Activated CD8-positive, alpha-beta T cell treated with anti-CD3 and anti-CD28 coated beads, Interleukin-2, amount 10 ng/mL, durations not matched to agents 7 days and 5 days (primary cell): ENCODE measurements at regions not wholly inside any gene's neighbourhood (a gene's known extent, or its start where the extent isn't known, plus 50 kb on each side); places are given as distances from the start of the nearest gene placed in this dataset.

Experiments
- ATAC-seq: fragments of 150-1000 bp; cut with Tn5 transposase; one replicate; pipeline ENCODE4 v1.10.0; 2021; ENCODE audit warnings: moderate library complexity
- CTCF ChIA-PET: fragments of 350-600 bp; sonication (Branson Sonifier 250); formaldehyde crosslinking; loops from one replicate; lab custom pipeline; 2021; ENCODE audit warnings: antibody characterized with exemption; lab: Charles Lee
- POLR2A ChIA-PET: fragments of 350-600 bp; sonication (Branson Sonifier 250); formaldehyde crosslinking; loops from one replicate; lab custom pipeline; 2021; ENCODE audit warnings: antibody characterized with exemption; lab: Charles Lee
- DNase-seq: peaks from one replicate; pipeline ENCODE4 v3.0.0-alpha.2; 2020
- H3K27ac Mint-ChIP-seq: one replicate; pipeline ENCODE4 v1.8.0; 2021; ENCODE audit warnings: mild to moderate bottlenecking, mixed read lengths
- H3K27me3 Mint-ChIP-seq: one replicate; pipeline ENCODE4 v1.8.0; 2021; ENCODE audit warnings: low read depth, mixed read lengths
- H3K36me3 Mint-ChIP-seq: one replicate; pipeline ENCODE4 v1.8.0; 2021; ENCODE audit warnings: low read depth, mixed read lengths
- H3K4me1 Mint-ChIP-seq: one replicate; pipeline ENCODE4 v1.8.0; 2021; ENCODE audit warnings: low read depth, mixed read lengths
- H3K4me3 Mint-ChIP-seq: one replicate; pipeline ENCODE4 v1.8.0; 2021; ENCODE audit warnings: mild to moderate bottlenecking, mixed read lengths
- H3K9me3 Mint-ChIP-seq: one replicate; pipeline ENCODE4 v1.8.0; 2022; ENCODE audit warnings: mixed read lengths; ENCODE audit not compliant: insufficient read depth

- CTCF ChIA-PET = no interaction called here
- H3K4me3 Mint-ChIP-seq = no peak overlapping the region
- DNase-seq (no peak), ATAC-seq (no peak)
- POLR2A ChIA-PET = interaction anchor here (0.6 kb wide), 1 partner anchor 70 kb away, joined by 3 read pairs; no protein-coding TSS in a partner anchor
- no peaks in the 10 kb centered on the region for H3K36me3 Mint-ChIP-seq
- peaks cover 24% of the 10 kb centered on the region for H3K27me3 Mint-ChIP-seq
- H3K4me1 Mint-ChIP-seq = peaks cover 7% of the 10 kb centered on the region
- no peak overlapping the region for H3K27ac Mint-ChIP-seq
- peaks cover 11% of the 10 kb centered on the region for H3K9me3 Mint-ChIP-seq
Measured at GRCh38 chr10:78492424-78492823, 458.8 kb downstream of the RPS24 start.

- ChIA-PET POLR2A (no interaction called here), CTCF (no interaction called here)
- H3K9me3 Mint-ChIP-seq = peaks cover 11% of the 10 kb centered on the region
- H3K4me3 Mint-ChIP-seq = no peak overlapping the region
- H3K27ac Mint-ChIP-seq = no peak overlapping the region
- no peaks in the 10 kb centered on the region for H3K36me3 Mint-ChIP-seq
- ATAC-seq (no peak), DNase-seq (no peak)
- peaks cover 23% of the 10 kb centered on the region for H3K27me3 Mint-ChIP-seq
- peaks cover 7% of the 10 kb centered on the region for H3K4me1 Mint-ChIP-seq
Measured at GRCh38 chr10:78494179-78494578, 460.5 kb downstream of the RPS24 start.

GRCh38 chr10:78502210-78502936 is 468.7 kb downstream of the RPS24 start:
- ATAC-seq (no peak), DNase-seq (peak; percentile 6)
- CTCF ChIA-PET = no interaction called here
- no peaks in the 10 kb centered on the region for H3K9me3 Mint-ChIP-seq
- POLR2A ChIA-PET = no interaction called here
- no peak overlapping the region for H3K4me3 Mint-ChIP-seq
- no peaks in the 10 kb centered on the region for H3K36me3 Mint-ChIP-seq
- no peak overlapping the region for H3K27ac Mint-ChIP-seq
- H3K27me3 Mint-ChIP-seq = peaks cover 10% of the 10 kb centered on the region
- no peaks in the 10 kb centered on the region for H3K4me1 Mint-ChIP-seq

- DNase-seq (no peak), ATAC-seq (no peak)
- Mint-ChIP-seq H3K27ac (no peak overlapping the region), H3K4me3 (no peak overlapping the region), H3K36me3 (no peaks in the 10 kb centered on the region), H3K9me3 (no peaks in the 10 kb centered on the region), H3K27me3 (peaks cover 9% of the 10 kb centered on the region), H3K4me1 (no peaks in the 10 kb centered on the region)
- POLR2A ChIA-PET = no interaction called here
- CTCF ChIA-PET = interaction anchor here (0.6 kb wide), 1 partner anchor 871 kb away, joined by 3 read pairs; no protein-coding TSS in a partner anchor
Measured at GRCh38 chr10:78504181-78504580, 470.5 kb downstream of the RPS24 start.

- CTCF ChIA-PET = interaction anchor here (1.0 kb wide), 1 partner anchor 152 kb away, joined by 3 read pairs; no protein-coding TSS in a partner anchor
- Mint-ChIP-seq H3K4me1 (no peaks in the 10 kb centered on the region), H3K9me3 (no peaks in the 10 kb centered on the region), H3K27ac (no peak overlapping the region), H3K36me3 (no peaks in the 10 kb centered on the region), H3K27me3 (peaks cover 3% of the 10 kb centered on the region), H3K4me3 (no peak overlapping the region)
- DNase-seq = peak; percentile 8
- POLR2A ChIA-PET = no interaction called here
- ATAC-seq = no peak
Measured at GRCh38 chr10:78505657-78506056, 472.0 kb downstream of the RPS24 start.

GRCh38 chr10:78506614-78507013 is 473.0 kb downstream of the RPS24 start:
- no peak overlapping the region for H3K4me3 Mint-ChIP-seq
- DNase-seq (peak; percentile 5), ATAC-seq (no peak)
- H3K36me3 Mint-ChIP-seq = no peaks in the 10 kb centered on the region
- CTCF ChIA-PET = interaction anchor here (1.0 kb wide), 1 partner anchor 151 kb away, joined by 3 read pairs; no protein-coding TSS in a partner anchor
- H3K27me3 Mint-ChIP-seq = peaks cover 3% of the 10 kb centered on the region
- POLR2A ChIA-PET = no interaction called here
- H3K4me1 Mint-ChIP-seq = no peaks in the 10 kb centered on the region
- H3K27ac Mint-ChIP-seq = no peak overlapping the region
- no peaks in the 10 kb centered on the region for H3K9me3 Mint-ChIP-seq

GRCh38 chr10:78507510-78508160 is 474.0 kb downstream of the RPS24 start:
- peak; percentile 6 for DNase-seq
- Mint-ChIP-seq H3K36me3 (no peaks in the 10 kb centered on the region), H3K4me3 (no peak overlapping the region), H3K4me1 (no peaks in the 10 kb centered on the region), H3K9me3 (no peaks in the 10 kb centered on the region), H3K27me3 (peaks cover 3% of the 10 kb centered on the region), H3K27ac (no peak overlapping the region)
- ChIA-PET CTCF (no interaction called here), POLR2A (no interaction called here)
- ATAC-seq = no peak

GRCh38 chr10:78508955-78509748 is 475.5 kb downstream of the RPS24 start:
- CTCF ChIA-PET = no interaction called here
- ATAC-seq (no peak), DNase-seq (no peak)
- no peaks in the 10 kb centered on the region for H3K4me1 Mint-ChIP-seq
- no peaks in the 10 kb centered on the region for H3K27me3 Mint-ChIP-seq
- H3K4me3 Mint-ChIP-seq = no peak overlapping the region
- POLR2A ChIA-PET = no interaction called here
- H3K27ac Mint-ChIP-seq = no peak overlapping the region
- H3K9me3 Mint-ChIP-seq = no peaks in the 10 kb centered on the region
- no peaks in the 10 kb centered on the region for H3K36me3 Mint-ChIP-seq

GRCh38 chr10:78510566-78511323 is 477.1 kb downstream of the RPS24 start:
- no peaks in the 10 kb centered on the region for H3K27me3 Mint-ChIP-seq
- ChIA-PET POLR2A (no interaction called here), CTCF (no interaction called here)
- DNase-seq (peak; percentile 8), ATAC-seq (no peak)
- H3K36me3 Mint-ChIP-seq = no peaks in the 10 kb centered on the region
- no peak overlapping the region for H3K27ac Mint-ChIP-seq
- H3K4me1 Mint-ChIP-seq = no peaks in the 10 kb centered on the region
- no peak overlapping the region for H3K4me3 Mint-ChIP-seq
- H3K9me3 Mint-ChIP-seq = no peaks in the 10 kb centered on the region

- POLR2A ChIA-PET = no interaction called here
- Mint-ChIP-seq H3K4me1 (no peaks in the 10 kb centered on the region), H3K9me3 (no peaks in the 10 kb centered on the region), H3K4me3 (no peak overlapping the region), H3K27ac (no peak overlapping the region), H3K27me3 (no peaks in the 10 kb centered on the region), H3K36me3 (no peaks in the 10 kb centered on the region)
- CTCF ChIA-PET = no interaction called here
- no peak for ATAC-seq
- DNase-seq = no peak
Measured at GRCh38 chr10:78511324-78512204, 477.9 kb downstream of the RPS24 start.

GRCh38 chr10:78512205-78512550 is 478.5 kb downstream of the RPS24 start:
- no peak overlapping the region for H3K27ac Mint-ChIP-seq
- ATAC-seq (no peak), DNase-seq (peak; percentile 8)
- ChIA-PET POLR2A (no interaction called here), CTCF (no interaction called here)
- no peaks in the 10 kb centered on the region for H3K27me3 Mint-ChIP-seq
- no peak overlapping the region for H3K4me3 Mint-ChIP-seq
- no peaks in the 10 kb centered on the region for H3K9me3 Mint-ChIP-seq
- H3K4me1 Mint-ChIP-seq = no peaks in the 10 kb centered on the region
- H3K36me3 Mint-ChIP-seq = no peaks in the 10 kb centered on the region
